ENCODE measurements at regions not wholly inside any gene's neighbourhood (a gene's known extent, or its start where the extent isn't known, plus 50 kb on each side); places are given as distances from the start of the nearest gene placed in this dataset.
"Not testable (repeated sequence)": the region's sequence is repeated elsewhere in the genome, so short reads cannot be mapped to it uniquely, and the experiment has no call there.

DNA sequence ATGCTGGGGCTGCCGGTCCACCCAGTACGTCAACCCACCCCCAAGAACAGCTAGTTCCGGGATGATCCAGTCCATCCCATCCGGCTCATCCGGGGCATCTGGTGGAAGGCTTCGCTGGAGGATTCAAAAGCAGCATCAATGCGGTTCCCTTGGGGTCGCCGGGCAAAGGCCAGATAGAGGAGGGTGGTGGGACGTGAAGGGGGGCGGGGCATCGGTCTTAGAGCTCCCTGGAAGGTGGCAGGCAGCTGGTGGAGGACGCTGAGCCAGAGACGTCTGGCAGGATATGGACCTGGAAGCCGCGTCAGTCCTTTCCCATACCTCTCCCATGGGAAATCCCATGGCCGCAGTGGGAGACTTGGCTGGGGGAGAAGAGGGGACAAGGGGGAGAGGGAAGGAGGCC lies 1500.8 kb upstream of the DEFB115 start:
- no peaks in the 10 kb centered on the region for H3K36me3 ChIP-seq (ENCODE audit: control insufficient read depth in 3 of 3, insufficient read depth in 2 of 3, low read depth in 1 of 3, low read length in 3 of 3)
- WGBS, 3 donors, result 78 to 90% (median 83%) methylated on average over 17 of the region's 17 CpGs
- no peaks in the 10 kb centered on the region for H3K27me3 ChIP-seq (ENCODE audit: control insufficient read depth in 3 of 3, insufficient read depth in 3 of 3, low read length in 3 of 3)
- no peak overlapping the region for H3K27ac ChIP-seq (ENCODE audit: low read depth in 1 of 3, low read length in 2 of 3)
- H3K4me1 ChIP-seq (ENCODE audit: control insufficient read depth in 3 of 3, insufficient read depth in 2 of 3, low read depth in 1 of 3, low read length in 2 of 3), result no peaks in the 10 kb centered on the region
- no peak overlapping the region for H3K4me3 ChIP-seq (ENCODE audit: low read depth in 1 of 3, low read length in 3 of 3)
- no peak for DNase-seq
- no peak for FAIRE-seq
- H3K9me3 ChIP-seq (ENCODE audit: control insufficient read depth in 2 of 2, insufficient read depth in 1 of 2, low read depth in 1 of 2, low read length in 1 of 2), result peaks cover 3 to 8% of the 10 kb centered on the region in 2 donors

GRCh38 chr20:29761621-29762385 lies 1495.7 kb upstream of the DEFB115 start:
- 45 to 69% (median 63%) methylated on average over 38 to 44 of the region's 45 CpGs for WGBS, 3 donors
- H3K27ac ChIP-seq (ENCODE audit: low read depth in 1 of 3, low read length in 2 of 3); DNase-seq; FAIRE-seq; H3K36me3 ChIP-seq (ENCODE audit: control insufficient read depth in 3 of 3, insufficient read depth in 2 of 3, low read depth in 1 of 3, low read length in 3 of 3); H3K4me1 ChIP-seq (ENCODE audit: control insufficient read depth in 3 of 3, insufficient read depth in 2 of 3, low read depth in 1 of 3, low read length in 2 of 3); H3K4me3 ChIP-seq (ENCODE audit: low read depth in 1 of 3, low read length in 3 of 3); H3K27me3 ChIP-seq (ENCODE audit: control insufficient read depth in 3 of 3, insufficient read depth in 3 of 3, low read length in 3 of 3): not testable (repeated sequence)
- peaks cover 1 to 16% of the 10 kb centered on the region in 2 donors for H3K9me3 ChIP-seq (ENCODE audit: control insufficient read depth in 2 of 2, insufficient read depth in 1 of 2, low read depth in 1 of 2, low read length in 1 of 2)

GRCh38 chr20:29762620-29763019 lies 1494.8 kb upstream of the DEFB115 start:
- no peak overlapping the region for H3K27ac ChIP-seq (ENCODE audit: low read depth in 1 of 3, low read length in 2 of 3)
- no peak overlapping the region for H3K4me3 ChIP-seq (ENCODE audit: low read depth in 1 of 3, low read length in 3 of 3)
- H3K27me3 ChIP-seq (ENCODE audit: control insufficient read depth in 3 of 3, insufficient read depth in 3 of 3, low read length in 3 of 3), result peaks cover 0 to 2% (median 0%) of the 10 kb centered on the region in 3 donors
- H3K36me3 ChIP-seq (ENCODE audit: control insufficient read depth in 3 of 3, insufficient read depth in 2 of 3, low read depth in 1 of 3, low read length in 3 of 3), result no peaks in the 10 kb centered on the region
- 24 to 58% (median 40%) methylated on average over 21 of the region's 21 CpGs for WGBS, 3 donors
- H3K9me3 ChIP-seq (ENCODE audit: control insufficient read depth in 2 of 2, insufficient read depth in 1 of 2, low read depth in 1 of 2, low read length in 1 of 2), result peaks cover 1 to 15% of the 10 kb centered on the region in 2 donors
- DNase-seq (no peak), FAIRE-seq (no peak)
- no peaks in the 10 kb centered on the region for H3K4me1 ChIP-seq (ENCODE audit: control insufficient read depth in 3 of 3, insufficient read depth in 2 of 3, low read depth in 1 of 3, low read length in 2 of 3)

DNA sequence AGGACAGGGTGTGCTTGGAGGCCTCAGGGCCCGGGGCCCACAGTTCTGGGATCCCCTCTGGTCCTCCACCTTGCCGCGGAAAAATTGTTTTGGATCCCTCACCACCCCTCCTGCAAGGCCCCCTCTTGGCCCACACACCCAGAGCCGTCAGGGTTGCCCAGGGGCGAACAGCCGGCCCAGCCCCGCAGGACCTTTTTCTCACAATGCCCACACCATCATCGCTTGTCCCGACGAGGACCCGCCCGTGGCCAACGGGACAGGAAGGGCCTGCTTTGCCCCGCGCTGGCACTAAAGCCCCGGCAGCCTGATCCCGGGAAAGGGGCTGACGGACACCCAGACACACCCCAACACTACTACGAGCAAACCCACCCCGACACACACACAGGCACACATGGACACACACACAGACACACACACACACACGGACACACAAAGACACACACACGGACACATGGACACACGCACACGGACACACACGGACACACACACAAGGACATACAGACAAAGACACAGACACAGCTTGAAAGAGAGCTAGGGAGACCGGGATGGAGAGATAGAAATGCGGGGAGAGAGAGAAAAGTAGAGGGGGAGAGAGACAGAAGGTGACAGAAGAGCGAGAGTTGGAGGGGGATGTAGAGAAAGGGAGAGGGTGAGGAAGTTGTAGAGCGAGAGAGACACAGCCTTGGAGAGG lies 1493.5 kb upstream of the DEFB115 start:
- H3K27ac ChIP-seq (ENCODE audit: low read depth in 1 of 3, low read length in 2 of 3), result no peak overlapping the region
- no peaks in the 10 kb centered on the region for H3K36me3 ChIP-seq (ENCODE audit: control insufficient read depth in 3 of 3, insufficient read depth in 2 of 3, low read depth in 1 of 3, low read length in 3 of 3)
- 43 to 79% (median 67%) methylated on average over 27 to 29 of the region's 29 CpGs for WGBS, 3 donors
- no peak overlapping the region for H3K4me3 ChIP-seq (ENCODE audit: low read depth in 1 of 3, low read length in 3 of 3)
- FAIRE-seq, result no peak
- H3K27me3 ChIP-seq (ENCODE audit: control insufficient read depth in 3 of 3, insufficient read depth in 3 of 3, low read length in 3 of 3), result peaks cover 0 to 2% (median 0%) of the 10 kb centered on the region in 3 donors
- H3K4me1 ChIP-seq (ENCODE audit: control insufficient read depth in 3 of 3, insufficient read depth in 2 of 3, low read depth in 1 of 3, low read length in 2 of 3), result no peaks in the 10 kb centered on the region
- DNase-seq, result no peak
- peaks cover 1 to 15% of the 10 kb centered on the region in 2 donors for H3K9me3 ChIP-seq (ENCODE audit: control insufficient read depth in 2 of 2, insufficient read depth in 1 of 2, low read depth in 1 of 2, low read length in 1 of 2)

- not testable (repeated sequence) for H3K4me1 ChIP-seq (ENCODE audit: control insufficient read depth in 3 of 3, insufficient read depth in 2 of 3, low read depth in 1 of 3, low read length in 2 of 3); H3K4me3 ChIP-seq (ENCODE audit: low read depth in 1 of 3, low read length in 3 of 3); FAIRE-seq; H3K36me3 ChIP-seq (ENCODE audit: control insufficient read depth in 3 of 3, insufficient read depth in 2 of 3, low read depth in 1 of 3, low read length in 3 of 3); H3K27ac ChIP-seq (ENCODE audit: low read depth in 1 of 3, low read length in 2 of 3); H3K27me3 ChIP-seq (ENCODE audit: control insufficient read depth in 3 of 3, insufficient read depth in 3 of 3, low read length in 3 of 3)
- WGBS, 3 donors, result 23 to 50% (median 42%) methylated on average over 25 of the region's 25 CpGs
- H3K9me3 ChIP-seq (ENCODE audit: control insufficient read depth in 2 of 2, insufficient read depth in 1 of 2, low read depth in 1 of 2, low read length in 1 of 2), result peaks cover 1 to 15% of the 10 kb centered on the region in 2 donors
- peak; percentile 32 to 42 for DNase-seq
Measured at GRCh38 chr20:29764922-29765610, 1492.4 kb upstream of the DEFB115 start.

DNA sequence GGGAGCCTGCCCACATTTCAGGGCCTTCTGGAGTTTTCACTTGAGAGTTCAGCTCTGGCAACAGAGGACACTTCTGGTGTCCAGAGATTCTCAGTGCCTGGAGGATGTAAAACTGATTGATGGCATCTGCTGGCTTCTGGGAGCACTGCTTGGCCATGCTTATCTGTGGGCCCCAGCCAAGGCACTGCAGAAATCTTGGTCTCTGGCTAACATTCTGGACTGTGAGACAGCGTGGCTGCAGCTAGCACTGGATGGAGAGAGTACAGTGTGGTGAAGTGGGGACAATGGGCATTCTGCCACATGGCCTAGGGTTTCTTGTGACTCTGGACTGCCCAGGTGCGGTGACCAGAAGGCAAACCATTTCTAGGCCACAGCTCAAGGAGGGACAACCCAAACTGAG lies 1479.4 kb upstream of the DEFB115 start:
- DNase-seq; H3K27me3 ChIP-seq (ENCODE audit: control insufficient read depth in 3 of 3, insufficient read depth in 3 of 3, low read length in 3 of 3); H3K36me3 ChIP-seq (ENCODE audit: control insufficient read depth in 3 of 3, insufficient read depth in 2 of 3, low read depth in 1 of 3, low read length in 3 of 3); H3K9me3 ChIP-seq (ENCODE audit: control insufficient read depth in 2 of 2, insufficient read depth in 1 of 2, low read depth in 1 of 2, low read length in 1 of 2); H3K4me3 ChIP-seq (ENCODE audit: low read depth in 1 of 3, low read length in 3 of 3); H3K27ac ChIP-seq (ENCODE audit: low read depth in 1 of 3, low read length in 2 of 3); FAIRE-seq; H3K4me1 ChIP-seq (ENCODE audit: control insufficient read depth in 3 of 3, insufficient read depth in 2 of 3, low read depth in 1 of 3, low read length in 2 of 3): not testable (repeated sequence)
- WGBS, 3 donors, result 17 to 44% (median 27%) methylated on average over 2 of the region's 2 CpGs

DNA sequence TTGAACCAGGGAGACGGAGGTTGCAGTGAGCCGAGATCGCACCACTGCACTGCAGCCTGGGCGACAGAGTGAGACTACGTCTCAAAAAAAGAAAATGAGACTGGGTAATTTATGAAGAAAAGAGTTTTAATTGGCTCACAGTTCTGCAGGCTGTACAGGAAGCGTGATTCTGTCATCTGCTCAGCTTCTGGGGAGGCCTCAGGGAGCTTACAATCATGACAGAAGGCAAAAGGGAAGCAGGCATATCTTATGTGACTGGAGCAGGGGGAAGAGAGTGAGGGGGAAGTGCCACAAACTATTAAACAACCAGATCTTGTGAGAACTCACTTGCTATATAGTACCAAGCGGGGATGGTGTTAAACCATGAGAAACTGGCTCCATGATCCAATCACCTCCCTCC lies 1476.2 kb upstream of the DEFB115 start:
- H3K27me3 ChIP-seq (ENCODE audit: control insufficient read depth in 3 of 3, insufficient read depth in 3 of 3, low read length in 3 of 3); H3K36me3 ChIP-seq (ENCODE audit: control insufficient read depth in 3 of 3, insufficient read depth in 2 of 3, low read depth in 1 of 3, low read length in 3 of 3); DNase-seq; H3K27ac ChIP-seq (ENCODE audit: low read depth in 1 of 3, low read length in 2 of 3); H3K4me3 ChIP-seq (ENCODE audit: low read depth in 1 of 3, low read length in 3 of 3); FAIRE-seq; H3K9me3 ChIP-seq (ENCODE audit: control insufficient read depth in 2 of 2, insufficient read depth in 1 of 2, low read depth in 1 of 2, low read length in 1 of 2); H3K4me1 ChIP-seq (ENCODE audit: control insufficient read depth in 3 of 3, insufficient read depth in 2 of 3, low read depth in 1 of 3, low read length in 2 of 3): not testable (repeated sequence)
- 73 to 81% (median 77%) methylated on average over 7 of the region's 7 CpGs for WGBS, 3 donors

- H3K27me3 ChIP-seq (ENCODE audit: control insufficient read depth in 3 of 3, insufficient read depth in 3 of 3, low read length in 3 of 3); H3K36me3 ChIP-seq (ENCODE audit: control insufficient read depth in 3 of 3, insufficient read depth in 2 of 3, low read depth in 1 of 3, low read length in 3 of 3); H3K27ac ChIP-seq (ENCODE audit: low read depth in 1 of 3, low read length in 2 of 3); H3K4me3 ChIP-seq (ENCODE audit: low read depth in 1 of 3, low read length in 3 of 3); H3K9me3 ChIP-seq (ENCODE audit: control insufficient read depth in 2 of 2, insufficient read depth in 1 of 2, low read depth in 1 of 2, low read length in 1 of 2); FAIRE-seq; H3K4me1 ChIP-seq (ENCODE audit: control insufficient read depth in 3 of 3, insufficient read depth in 2 of 3, low read depth in 1 of 3, low read length in 2 of 3): not testable (repeated sequence)
- WGBS, 3 donors, result 41 to 69% (median 60%) methylated on average over 8 of the region's 8 CpGs
- peak in 1 of 2 donors; percentile 60 for DNase-seq
Measured at GRCh38 chr20:29781891-29782290, 1475.6 kb upstream of the DEFB115 start.
